NOMO-1 treated with dmso at 0.1 percent for 144 hours (cell line): ENCODE measurements at regions not wholly inside any gene's neighbourhood (a gene's known extent, or its start where the extent isn't known, plus 50 kb on each side); places are given as distances from the start of the nearest gene placed in this dataset.

ENCODE experiments used
- DNase-seq: peaks from one replicate; lab custom pipeline; 2025; ENCODE audit not compliant: unreplicated experiment; lab: John Stamatoyannopoulos, UW

- DNase-seq: no peak
Measured at GRCh38 chr19:31121501-31121900, 227.7 kb downstream of the TSHZ3 start.

GRCh38 chr19:31120952-31121351 lies 228.3 kb downstream of the TSHZ3 start:
- no peak for DNase-seq

- DNase-seq: no peak
Measured at GRCh38 chr19:31119951-31120690, 229.1 kb downstream of the TSHZ3 start.

DNA sequence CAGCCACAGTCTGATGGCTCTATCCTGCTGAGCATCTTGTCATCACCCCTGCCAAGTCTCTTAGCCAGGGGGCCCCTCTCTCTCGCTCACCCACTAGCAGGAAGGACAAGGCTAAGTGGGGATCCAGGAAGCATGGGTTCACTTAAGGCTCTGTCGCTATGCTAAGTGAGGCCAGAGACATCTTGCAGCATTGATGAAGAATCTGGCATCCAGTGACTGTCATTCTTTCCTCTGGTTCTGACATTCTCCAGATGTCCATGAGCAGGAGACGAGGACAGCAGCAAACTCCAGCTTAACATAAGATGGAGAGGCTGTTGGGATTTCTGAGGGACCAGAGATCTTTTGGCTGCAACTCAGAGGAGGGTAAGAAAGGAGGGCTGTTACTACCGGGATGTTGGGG lies 230.2 kb downstream of the TSHZ3 start:
- no peak for DNase-seq

DNA sequence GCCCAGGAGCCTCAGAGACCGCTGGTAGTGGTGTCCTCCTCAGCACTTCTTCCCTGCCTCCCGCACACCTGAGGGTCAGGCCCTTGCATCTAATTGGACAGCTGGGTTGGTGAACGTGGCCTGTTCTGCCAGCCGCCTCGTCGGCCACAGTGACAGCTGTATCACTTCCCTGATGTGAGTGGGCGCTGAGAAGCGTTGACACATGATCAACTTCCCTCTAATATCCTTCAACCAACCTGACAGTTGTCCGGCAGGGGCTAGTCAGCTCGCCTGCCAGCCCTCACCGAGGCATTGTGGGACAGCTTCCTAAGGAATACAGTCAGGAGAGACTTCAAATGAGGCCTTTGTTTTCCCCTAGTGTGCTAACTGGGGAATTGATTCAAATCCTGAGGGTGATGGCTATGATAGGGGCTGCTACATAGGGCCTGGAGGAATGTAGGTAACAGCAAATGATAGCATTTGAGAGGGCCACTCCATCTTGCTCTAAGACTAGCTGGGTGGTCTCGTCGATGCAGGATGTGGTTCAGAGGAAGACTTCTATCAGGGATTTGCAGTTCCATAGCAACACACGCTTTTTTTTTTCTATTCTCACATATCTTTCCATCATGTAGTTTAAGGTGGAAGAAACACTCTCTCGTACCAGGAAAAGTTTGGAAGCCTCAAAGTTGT lies 230.8 kb downstream of the TSHZ3 start:
- no peak for DNase-seq

DNA sequence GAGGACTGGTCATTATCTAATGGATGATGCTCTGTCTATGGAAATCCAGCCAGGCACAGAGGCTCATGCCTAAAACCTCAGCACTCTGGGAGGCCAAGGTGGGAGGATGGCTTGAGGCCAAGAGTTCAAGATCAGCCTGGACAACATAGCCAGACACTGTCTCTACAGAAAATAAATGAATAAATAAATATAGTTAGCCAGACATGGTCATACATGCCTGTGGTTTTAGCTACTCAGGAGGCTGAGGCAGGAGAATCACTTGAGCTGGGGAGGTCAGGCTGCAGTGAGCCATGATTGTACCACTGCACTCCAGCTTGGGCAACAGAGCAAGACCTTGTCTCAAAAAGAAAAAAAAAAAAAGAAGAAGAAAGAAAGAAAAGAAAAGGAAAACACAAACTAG lies 234.7 kb downstream of the TSHZ3 start:
- no peak for DNase-seq

DNA sequence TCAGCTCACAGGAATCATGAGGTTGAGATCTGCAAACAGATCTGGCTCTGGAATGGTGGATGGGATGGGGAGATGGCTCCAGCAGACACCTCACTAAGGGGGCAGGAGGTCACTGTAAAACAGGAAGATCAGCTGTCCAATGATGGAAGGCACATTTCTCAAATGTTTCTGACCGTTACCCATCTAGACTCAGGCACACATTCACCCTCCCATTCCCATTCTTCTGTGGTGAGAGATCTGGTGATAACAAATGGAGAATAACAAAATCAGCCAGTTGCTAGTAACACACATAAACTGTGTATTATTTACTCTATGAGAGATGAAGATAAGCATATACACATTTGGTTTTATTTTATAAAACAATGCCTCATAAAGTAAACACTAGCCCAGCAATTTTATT lies 235.9 kb downstream of the TSHZ3 start:
- DNase-seq: no peak

DNA sequence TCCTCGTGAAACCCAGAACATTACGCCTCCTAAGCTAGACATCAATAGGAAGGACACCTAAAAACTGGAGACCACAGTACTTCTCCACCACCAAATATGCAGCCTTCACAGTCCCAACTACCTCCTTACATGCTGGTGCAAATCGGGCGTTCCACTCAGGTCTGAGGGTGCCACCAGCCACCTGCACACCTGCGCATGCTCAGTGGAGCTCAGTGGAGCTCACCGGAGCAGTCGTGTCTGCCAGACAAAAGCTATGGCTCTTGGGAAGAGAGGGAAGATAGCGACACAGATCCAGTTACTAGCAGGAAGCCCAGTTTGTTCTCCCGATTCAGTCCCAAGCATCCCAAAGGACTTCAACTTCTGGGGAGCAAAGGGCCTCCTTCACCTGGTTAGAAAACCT lies 237.1 kb downstream of the TSHZ3 start:
- DNase-seq: no peak

DNA sequence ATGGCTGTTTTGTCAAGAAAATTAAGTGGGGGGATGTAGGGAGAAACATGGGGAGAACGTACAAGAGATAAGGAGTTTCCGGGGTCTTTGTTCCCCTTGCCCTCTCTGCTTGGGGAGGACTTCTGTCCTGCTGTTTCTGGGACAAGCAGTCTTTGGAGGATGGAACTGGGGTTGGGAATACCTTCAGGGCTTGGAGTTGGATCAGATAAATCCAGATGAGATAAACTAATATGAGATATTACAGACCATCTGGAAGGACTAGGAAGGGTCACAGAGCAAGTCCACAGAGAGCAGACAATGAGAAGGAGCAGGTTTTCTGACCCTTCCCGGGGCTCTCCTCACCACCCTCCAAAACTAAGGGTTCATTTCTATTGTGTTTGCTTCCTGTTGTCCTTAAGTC lies 237.5 kb downstream of the TSHZ3 start:
- no peak for DNase-seq

- DNase-seq: no peak
Measured at GRCh38 chr19:31110336-31110735, 238.9 kb downstream of the TSHZ3 start.

- no peak for DNase-seq
Measured at GRCh38 chr19:31109636-31110035, 239.6 kb downstream of the TSHZ3 start.

DNA sequence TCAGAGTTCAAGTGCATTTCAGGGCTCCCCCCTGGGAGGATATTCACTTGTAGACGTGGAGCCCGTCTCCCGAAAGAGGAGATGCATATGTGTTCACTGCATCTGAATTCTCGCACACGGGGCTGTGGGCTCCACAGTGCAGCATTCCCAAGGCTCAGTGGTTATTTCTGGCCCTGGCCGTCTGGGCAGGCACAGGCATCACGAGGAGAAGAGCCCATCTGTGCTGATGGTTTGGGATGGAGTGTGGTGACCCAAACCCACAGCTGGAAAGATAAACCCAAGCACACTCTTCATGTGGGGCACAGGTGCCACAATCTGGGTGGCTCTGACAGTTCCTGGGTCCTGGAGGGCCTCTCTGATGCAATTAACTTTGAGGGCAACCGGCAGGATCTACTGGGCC lies 242.1 kb downstream of the TSHZ3 start:
- no peak for DNase-seq

DNA sequence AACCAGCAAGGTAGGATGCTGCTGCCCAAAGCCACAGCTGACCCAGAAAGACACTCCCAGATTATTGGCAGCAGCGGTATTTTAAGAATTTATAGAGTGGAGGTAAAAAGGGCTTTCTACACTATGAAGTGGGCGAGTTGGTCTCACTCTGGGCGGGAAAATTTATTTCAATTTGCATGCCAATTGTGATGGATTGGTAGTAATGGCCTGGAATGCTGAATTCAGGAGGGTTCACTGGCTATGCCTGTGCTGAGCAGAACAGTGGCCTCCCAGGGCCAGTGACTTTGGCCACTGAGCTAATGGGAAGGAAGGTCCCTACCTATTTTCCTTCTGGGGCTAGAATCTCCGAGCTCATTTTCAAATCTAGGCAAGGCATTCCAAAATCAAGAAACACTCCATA lies 243.5 kb downstream of the TSHZ3 start:
- no peak for DNase-seq

DNA sequence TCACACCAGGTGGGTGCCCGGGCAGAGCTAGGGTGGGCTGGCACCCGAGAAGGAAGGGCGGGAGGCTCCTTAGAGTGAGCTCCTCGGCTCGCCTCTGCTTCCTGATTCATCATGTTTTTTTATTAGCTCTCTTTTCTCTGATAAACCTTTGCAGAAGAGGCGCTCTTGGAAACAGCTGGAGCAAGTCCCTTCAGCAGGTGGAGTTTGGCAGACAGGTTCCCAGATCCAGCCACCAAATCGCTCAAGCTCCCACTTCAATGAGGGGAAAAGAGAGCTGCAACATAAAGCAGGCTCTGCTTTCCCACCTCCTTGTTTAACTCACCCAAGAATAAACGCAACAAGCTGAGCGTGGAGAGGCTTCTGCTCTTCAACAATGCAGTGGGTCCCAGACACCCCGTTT lies 244.8 kb downstream of the TSHZ3 start:
- DNase-seq: no peak

DNA sequence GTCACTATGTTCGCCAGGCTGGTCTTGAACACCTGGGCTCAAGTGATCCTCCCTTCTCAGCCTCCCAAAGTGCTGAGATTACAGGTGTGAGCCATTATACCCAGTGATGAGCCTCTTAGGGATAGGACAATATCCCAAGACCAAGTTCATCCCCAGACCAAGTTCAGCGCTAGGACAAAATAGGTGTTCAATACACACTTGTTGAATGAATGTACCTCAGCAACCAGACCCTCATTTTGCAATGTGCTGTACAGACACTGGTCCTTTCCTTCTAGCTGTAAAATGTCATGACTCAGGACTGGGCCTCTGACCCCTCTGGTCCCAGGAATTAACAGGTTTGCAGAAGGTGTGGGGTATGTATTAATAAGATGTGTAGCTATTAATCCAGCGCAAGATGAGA lies 246.0 kb downstream of the TSHZ3 start:
- no peak for DNase-seq

DNA sequence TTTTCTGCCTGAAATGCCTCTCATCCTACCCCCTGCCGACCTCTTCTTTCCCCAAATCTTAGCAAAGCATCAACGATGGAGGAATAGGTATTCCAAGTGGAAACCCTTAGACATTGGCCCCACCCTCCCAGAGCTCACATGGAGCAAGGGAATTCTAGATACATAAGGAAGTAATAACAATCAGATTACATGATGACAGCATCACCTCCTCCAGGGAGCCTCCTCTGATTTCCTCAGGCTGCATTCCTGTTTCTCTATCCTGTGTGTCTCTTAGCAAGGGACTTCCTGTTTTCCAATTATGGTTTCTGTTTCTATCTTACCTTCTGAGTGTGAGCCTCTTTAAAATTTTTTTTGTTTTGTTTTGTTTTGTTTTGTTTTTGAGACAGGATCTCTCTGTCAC lies 246.6 kb downstream of the TSHZ3 start:
- DNase-seq: no peak

GRCh38 chr19:31100981-31101380 lies 248.3 kb downstream of the TSHZ3 start:
- DNase-seq: no peak

DNA sequence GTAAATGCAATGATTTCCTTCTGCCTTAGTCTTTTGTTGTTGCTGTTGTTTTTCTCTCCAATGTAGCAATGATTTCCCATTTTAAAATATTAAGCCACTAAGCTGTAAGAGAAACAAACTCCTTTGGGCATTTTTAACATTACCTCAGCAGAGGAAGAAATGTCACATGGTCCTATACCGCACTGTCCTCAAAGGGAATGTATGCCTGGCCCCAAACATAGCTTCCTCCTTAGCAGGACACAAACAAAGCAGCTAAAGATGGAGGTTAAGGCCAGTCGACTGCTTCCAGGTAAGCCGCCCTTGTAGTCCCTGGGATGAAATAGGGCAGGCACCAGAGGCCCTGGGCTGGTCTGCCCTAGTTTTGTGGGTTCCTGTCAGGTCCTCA lies 249.0 kb downstream of the TSHZ3 start:
- DNase-seq: no peak

DNA sequence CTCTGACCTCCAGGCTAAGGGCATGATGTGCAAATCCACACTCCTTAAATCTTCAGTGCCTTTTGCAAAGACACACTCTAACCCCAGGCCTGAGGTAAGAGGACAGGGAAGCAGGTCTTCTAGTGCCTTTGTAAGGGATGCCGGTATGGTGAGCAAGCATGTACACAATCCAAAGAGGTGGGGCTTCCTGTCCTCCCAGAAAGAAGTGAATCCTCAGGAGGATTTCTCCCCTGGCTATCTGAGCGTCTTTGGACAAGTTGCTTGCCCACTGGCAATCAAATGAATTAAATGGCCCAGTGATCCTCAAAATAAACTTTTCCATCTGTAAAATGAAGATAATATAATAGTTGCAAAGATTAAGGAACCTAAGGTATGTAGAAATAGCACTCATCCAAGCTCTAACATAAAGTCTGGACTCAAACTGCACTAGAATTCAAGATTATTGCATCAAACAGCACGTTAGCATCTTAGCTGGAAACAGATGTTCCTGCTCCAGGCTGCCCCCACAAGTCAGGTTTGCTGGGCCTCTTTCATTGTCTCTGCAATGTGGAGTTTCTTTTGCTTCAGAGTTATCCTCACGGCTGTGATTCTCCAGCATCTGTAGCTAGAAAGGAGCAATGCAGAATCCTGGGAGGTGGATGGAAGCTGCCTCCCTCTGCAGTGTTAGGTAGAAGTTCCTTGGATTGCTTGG lies 249.6 kb downstream of the TSHZ3 start:
- DNase-seq: no peak

DNA sequence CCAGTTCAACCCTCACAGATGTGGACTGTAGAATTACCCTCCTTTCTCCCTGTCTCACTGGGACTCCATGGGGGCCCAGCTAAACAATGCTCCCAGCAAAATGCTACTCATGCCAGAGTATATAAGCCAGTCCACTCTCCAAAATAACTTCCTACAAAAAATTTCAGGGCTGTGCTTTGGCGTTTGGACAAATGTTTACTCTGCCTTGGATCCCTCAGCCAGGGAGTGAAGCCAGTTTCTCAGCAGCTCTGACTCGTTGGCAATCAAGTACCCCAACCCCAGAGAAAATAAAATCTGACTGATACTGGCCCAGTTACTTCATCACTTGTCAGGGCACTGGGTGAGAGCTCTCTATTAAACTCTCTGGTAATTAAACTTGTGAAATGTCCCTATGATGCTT lies 250.4 kb downstream of the TSHZ3 start:
- DNase-seq: no peak

- DNase-seq: no peak
Measured at GRCh38 chr19:31096935-31097545, 252.2 kb downstream of the TSHZ3 start.
